ENCODE measurements at regions not wholly inside any gene's neighbourhood (a gene's known extent, or its start where the extent isn't known, plus 50 kb on each side); places are given as distances from the start of the nearest gene placed in this dataset.
"Not testable (repeated sequence)": the region's sequence is repeated elsewhere in the genome, so short reads cannot be mapped to it uniquely, and the experiment has no call there.

DNA sequence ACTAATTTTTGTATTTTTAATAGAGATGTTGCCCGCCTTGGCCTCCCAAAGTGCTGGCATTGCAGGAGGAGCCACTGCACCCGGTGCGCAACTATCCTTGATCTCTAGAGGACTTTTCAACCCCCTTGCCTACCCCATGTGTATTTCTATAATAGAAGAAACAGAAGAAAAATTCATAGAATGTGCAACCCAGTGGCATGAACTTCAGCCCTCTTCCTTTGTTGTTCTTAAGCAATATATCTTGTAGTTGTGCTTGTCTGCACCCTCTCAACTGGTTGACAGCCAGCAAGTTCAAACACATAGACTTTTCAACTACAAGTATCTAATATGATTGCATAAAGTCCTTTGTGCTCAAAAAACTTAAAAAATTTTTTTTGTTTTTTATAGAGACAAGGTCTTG is 72.3 kb upstream of the NCOA3 start:
- Histone ChIP-seq H3K9ac (ENCODE audit: insufficient read length, low read depth) (no peak overlapping the region), H3K9me3 (ENCODE audit: insufficient read depth, low read length) (peaks cover 18% of the 10 kb centered on the region), H3K27me3 (ENCODE audit: insufficient read depth, insufficient read length) (no peaks in the 10 kb centered on the region), H3K4me1 (ENCODE audit: insufficient read depth, insufficient read length) (no peaks in the 10 kb centered on the region), H3K36me3 (ENCODE audit: insufficient read depth, insufficient read length, low read length) (no peaks in the 10 kb centered on the region), H3K4me3 (ENCODE audit: insufficient read length, low read depth) (no peak overlapping the region)
- TF ChIP-seq ZNF274 (IDR thresholded peaks at IDR 0.05; ENCODE audit: low read depth, low read length), result no peak
- no peak for TF ChIP-seq SUZ12 (IDR thresholded peaks at IDR 0.05; ENCODE audit: extremely low read depth, insufficient read depth, insufficient read length)
- no peak for TF ChIP-seq YY1 (IDR thresholded peaks at IDR 0.05; ENCODE audit: insufficient read depth, insufficient read length)
- no peak for DNase-seq (ENCODE audit: low read depth, low spot score)

DNA sequence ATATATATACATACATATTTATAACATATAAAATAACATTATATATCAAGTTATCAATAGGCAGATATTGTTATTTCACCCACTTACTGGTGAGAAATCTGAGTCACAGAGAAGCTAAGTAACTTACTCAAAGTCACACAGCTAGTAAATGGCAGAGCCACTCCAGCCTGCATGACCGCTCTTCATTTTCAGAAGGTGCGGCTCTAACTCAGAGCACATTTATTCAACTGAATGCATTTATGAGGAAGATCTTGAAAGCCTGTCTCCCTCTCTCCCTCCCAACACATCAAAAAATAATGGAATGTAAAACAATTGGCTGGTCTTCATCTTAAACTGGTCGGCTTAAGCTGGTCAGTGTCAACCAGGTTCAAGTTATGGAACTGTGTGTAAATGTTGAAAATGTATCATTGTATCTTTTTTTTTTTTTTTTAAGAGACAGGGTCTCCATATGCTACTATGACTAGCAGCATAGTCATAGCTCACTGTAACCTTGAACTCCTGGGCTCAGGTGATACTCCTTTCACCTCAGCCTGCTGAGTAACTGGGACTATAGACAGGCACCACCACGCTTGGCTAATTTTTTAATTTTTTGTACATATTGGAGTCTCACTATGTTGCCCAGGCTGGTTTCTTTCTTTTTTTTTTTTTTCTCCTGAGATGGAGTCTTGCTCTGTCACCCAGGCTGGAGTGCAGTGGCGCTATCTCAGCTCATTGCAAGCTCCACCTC is 70.7 kb upstream of the NCOA3 start:
- no peak overlapping the region for H3K9ac ChIP-seq (ENCODE audit: insufficient read length, low read depth)
- peaks cover 18% of the 10 kb centered on the region for H3K9me3 ChIP-seq (ENCODE audit: insufficient read depth, low read length)
- no peak overlapping the region for H3K4me3 ChIP-seq (ENCODE audit: insufficient read length, low read depth)
- H3K27me3 ChIP-seq (ENCODE audit: insufficient read depth, insufficient read length), result no peaks in the 10 kb centered on the region
- no peaks in the 10 kb centered on the region for H3K4me1 ChIP-seq (ENCODE audit: insufficient read depth, insufficient read length)
- DNase-seq (ENCODE audit: low read depth, low spot score), result no peak
- H3K36me3 ChIP-seq (ENCODE audit: insufficient read depth, insufficient read length, low read length), result no peaks in the 10 kb centered on the region
- TF ChIP-seq SUZ12 (IDR thresholded peaks at IDR 0.05; ENCODE audit: extremely low read depth, insufficient read depth, insufficient read length) (no peak), ZNF274 (IDR thresholded peaks at IDR 0.05; ENCODE audit: low read depth, low read length) (no peak), YY1 (IDR thresholded peaks at IDR 0.05; ENCODE audit: insufficient read depth, insufficient read length) (no peak)

DNA sequence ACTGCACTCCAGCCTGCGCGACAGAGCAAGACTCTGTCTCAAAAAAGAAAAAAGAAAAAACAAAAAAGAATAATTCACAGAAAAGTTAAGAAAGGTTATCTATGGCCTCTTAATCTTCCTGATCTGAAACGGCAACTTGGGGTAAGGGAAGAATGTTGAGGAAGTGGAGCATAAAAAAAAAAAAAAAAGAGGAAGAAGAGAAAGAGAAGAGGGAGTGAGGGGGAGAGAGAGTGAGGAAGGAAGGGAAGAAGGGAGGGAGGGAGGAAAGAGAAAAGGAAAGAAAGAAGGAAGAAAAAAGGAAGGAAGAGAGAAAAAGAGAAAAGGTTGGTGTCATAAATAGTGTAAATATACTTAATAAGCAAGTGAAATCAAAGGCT is 68.9 kb upstream of the NCOA3 start:
- H3K36me3 ChIP-seq (ENCODE audit: insufficient read depth, insufficient read length, low read length), result no peaks in the 10 kb centered on the region
- no peaks in the 10 kb centered on the region for H3K27me3 ChIP-seq (ENCODE audit: insufficient read depth, insufficient read length)
- no peak overlapping the region for H3K4me3 ChIP-seq (ENCODE audit: insufficient read length, low read depth)
- H3K4me1 ChIP-seq (ENCODE audit: insufficient read depth, insufficient read length), result no peaks in the 10 kb centered on the region
- DNase-seq (ENCODE audit: low read depth, low spot score), result no peak
- TF ChIP-seq ZNF274 (IDR thresholded peaks at IDR 0.05; ENCODE audit: low read depth, low read length) (no peak), YY1 (IDR thresholded peaks at IDR 0.05; ENCODE audit: insufficient read depth, insufficient read length) (no peak), SUZ12 (IDR thresholded peaks at IDR 0.05; ENCODE audit: extremely low read depth, insufficient read depth, insufficient read length) (no peak)
- peaks cover 1% of the 10 kb centered on the region; the same call in 1 of the 2 replicates for H3K9me3 ChIP-seq (ENCODE audit: insufficient read depth, low read length)
- H3K9ac ChIP-seq (ENCODE audit: insufficient read length, low read depth), result no peak overlapping the region

DNA sequence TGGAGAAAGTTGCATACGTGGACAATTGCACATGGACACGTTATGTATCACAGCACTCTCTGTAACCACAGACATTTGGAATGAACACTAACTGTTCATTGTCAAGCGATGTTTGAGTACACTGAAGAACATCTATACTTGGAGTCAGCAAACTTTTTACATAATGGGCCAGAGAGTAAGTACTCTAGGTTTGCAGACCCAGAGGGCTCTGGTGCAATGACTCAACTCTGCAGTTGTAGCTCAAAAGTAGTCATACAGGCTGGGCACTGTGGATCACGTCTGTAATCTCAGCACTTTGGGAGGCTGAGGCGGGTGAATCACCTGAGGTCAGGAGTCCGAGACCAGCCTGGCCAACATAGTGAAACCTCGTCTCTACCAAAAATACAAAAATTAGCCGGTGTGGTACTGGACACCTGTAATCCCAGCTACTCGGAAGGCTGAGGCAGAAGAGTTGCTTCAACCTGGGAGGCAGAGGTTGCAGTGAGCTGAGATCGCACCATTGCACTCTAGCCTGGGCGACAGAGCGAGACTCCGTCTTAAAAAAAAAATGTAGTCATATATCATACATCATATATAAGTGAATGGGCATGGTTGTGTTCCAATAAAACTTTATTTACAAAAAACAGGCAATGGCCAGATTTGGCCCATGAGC is 67.4 kb upstream of the NCOA3 start:
- H3K9me3 ChIP-seq (ENCODE audit: insufficient read depth, low read length); H3K36me3 ChIP-seq (ENCODE audit: insufficient read depth, insufficient read length, low read length); DNase-seq (ENCODE audit: low read depth, low spot score); H3K4me1 ChIP-seq (ENCODE audit: insufficient read depth, insufficient read length); H3K4me3 ChIP-seq (ENCODE audit: insufficient read length, low read depth); H3K27me3 ChIP-seq (ENCODE audit: insufficient read depth, insufficient read length); H3K9ac ChIP-seq (ENCODE audit: insufficient read length, low read depth): not testable (repeated sequence)

DNA sequence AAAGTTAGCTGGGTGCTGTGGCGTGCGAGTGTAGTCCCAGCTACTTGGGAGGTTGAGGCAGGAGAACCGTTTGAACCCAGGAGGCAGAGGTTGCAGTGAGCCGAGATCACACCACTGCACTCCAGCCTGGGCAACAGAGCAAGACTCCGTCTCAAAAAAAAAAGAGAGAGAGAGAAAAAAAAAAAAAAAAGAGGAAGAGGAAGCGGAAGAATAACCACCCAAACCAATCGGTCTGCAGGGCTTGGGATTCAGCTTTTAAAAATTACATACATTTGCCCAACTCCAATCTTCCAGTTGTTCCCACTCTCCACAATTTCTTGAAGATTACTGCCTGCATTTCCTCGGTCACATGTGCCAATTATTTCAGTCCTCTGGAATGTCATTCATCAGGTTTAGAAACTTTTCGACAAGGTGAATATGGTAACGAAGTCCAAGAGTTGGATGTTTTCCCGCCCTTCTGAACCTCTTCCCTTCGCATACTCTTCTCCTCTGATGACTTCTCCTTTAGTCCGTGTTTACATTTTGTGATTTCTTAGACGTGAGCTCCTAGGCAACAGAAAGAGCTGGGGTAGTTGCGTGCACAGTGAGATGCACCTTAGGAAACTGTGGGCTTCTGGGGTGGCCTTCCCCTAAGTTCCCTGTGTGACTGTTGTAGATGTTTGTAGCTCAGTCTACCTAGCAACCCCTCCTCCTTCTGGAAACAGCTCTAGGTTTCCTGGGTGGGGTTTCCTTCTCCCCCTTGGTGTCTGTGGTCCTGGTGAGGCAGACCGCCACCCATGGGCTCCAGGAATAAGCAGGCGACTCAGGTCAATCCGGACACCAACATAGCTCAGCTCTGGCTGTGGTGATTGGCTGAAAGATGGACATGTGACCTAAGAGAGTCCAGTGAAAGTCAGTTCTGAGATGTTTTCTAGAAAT is 63.0 kb upstream of the NCOA3 start:
- TF ChIP-seq SUZ12 (IDR thresholded peaks at IDR 0.05; ENCODE audit: extremely low read depth, insufficient read depth, insufficient read length) (no peak), YY1 (IDR thresholded peaks at IDR 0.05; ENCODE audit: insufficient read depth, insufficient read length) (no peak), ZNF274 (IDR thresholded peaks at IDR 0.05; ENCODE audit: low read depth, low read length) (no peak)

DNA sequence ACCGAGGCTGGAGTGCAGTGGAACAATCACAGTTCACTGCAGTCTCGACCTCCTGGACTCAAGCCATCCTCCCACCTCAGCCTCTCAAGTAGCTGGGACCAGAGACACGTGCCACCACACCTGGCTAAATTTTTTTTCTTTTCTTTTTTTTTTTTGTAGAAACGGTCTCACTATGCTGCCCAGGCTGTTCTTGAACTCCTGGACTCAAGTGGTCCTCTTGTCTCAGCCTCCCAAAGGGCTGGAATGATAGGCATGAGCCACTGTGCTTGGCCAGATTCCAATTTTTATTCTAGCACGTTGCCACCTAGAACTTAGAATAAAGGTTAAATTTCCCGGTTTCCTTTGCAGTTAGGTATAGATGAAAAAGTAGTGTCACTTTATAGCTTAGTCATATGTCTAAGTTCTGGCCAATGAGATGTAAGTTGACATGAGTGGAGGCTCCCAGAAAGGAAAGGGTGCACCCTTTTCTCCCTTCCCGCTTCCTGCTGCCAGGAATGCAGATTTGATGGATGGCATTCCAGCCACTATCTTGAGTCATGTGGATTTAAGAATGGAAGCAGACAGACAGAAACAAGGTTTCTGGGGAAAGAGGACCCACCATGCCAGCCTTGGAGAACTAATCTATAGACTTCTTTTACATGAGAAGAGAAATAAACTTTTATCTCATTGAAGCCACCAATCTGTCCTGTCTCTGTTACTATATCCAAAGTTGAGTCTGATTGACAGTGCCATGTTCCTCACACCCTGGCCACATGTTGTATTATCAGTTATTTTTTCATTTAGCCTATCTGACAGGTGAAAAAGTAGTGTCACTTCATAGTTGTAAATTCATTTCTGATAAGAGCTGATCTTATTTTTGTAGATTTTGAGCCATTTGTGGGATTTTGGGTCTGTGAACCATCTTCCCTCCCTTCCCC is 60.6 kb upstream of the NCOA3 start:
- no peak overlapping the region for H3K4me3 ChIP-seq (ENCODE audit: insufficient read length, low read depth)
- no peak for TF ChIP-seq ZNF274 (IDR thresholded peaks at IDR 0.05; ENCODE audit: low read depth, low read length)
- TF ChIP-seq SUZ12 (IDR thresholded peaks at IDR 0.05; ENCODE audit: extremely low read depth, insufficient read depth, insufficient read length), result no peak
- TF ChIP-seq YY1 (IDR thresholded peaks at IDR 0.05; ENCODE audit: insufficient read depth, insufficient read length), result no peak
- H3K9me3 ChIP-seq (ENCODE audit: insufficient read depth, low read length), result no peaks in the 10 kb centered on the region
- DNase-seq (ENCODE audit: low read depth, low spot score), result no peak
- H3K4me1 ChIP-seq (ENCODE audit: insufficient read depth, insufficient read length), result peaks cover 2% of the 10 kb centered on the region
- no peaks in the 10 kb centered on the region for H3K27me3 ChIP-seq (ENCODE audit: insufficient read depth, insufficient read length)
- no peaks in the 10 kb centered on the region for H3K36me3 ChIP-seq (ENCODE audit: insufficient read depth, insufficient read length, low read length)
- no peak overlapping the region for H3K9ac ChIP-seq (ENCODE audit: insufficient read length, low read depth)

More for the DNA sequence above, 63.0 kb upstream of the NCOA3 start:
- no peak for DNase-seq (ENCODE audit: low read depth, low spot score)
- H3K9me3 ChIP-seq (ENCODE audit: insufficient read depth, low read length), result no peaks in the 10 kb centered on the region
- H3K9ac ChIP-seq (ENCODE audit: insufficient read length, low read depth), result no peak overlapping the region
- H3K36me3 ChIP-seq (ENCODE audit: insufficient read depth, insufficient read length, low read length), result no peaks in the 10 kb centered on the region
- H3K27me3 ChIP-seq (ENCODE audit: insufficient read depth, insufficient read length), result no peaks in the 10 kb centered on the region
- H3K4me3 ChIP-seq (ENCODE audit: insufficient read length, low read depth), result no peak overlapping the region
- H3K4me1 ChIP-seq (ENCODE audit: insufficient read depth, insufficient read length), result peaks cover 2% of the 10 kb centered on the region
